GM04504 (cell line): ENCODE measurements at regions not wholly inside any gene's neighbourhood (a gene's known extent, or its start where the extent isn't known, plus 50 kb on each side); places are given as distances from the start of the nearest gene placed in this dataset.
"Not testable (repeated sequence)": the region's sequence is repeated elsewhere in the genome, so short reads cannot be mapped to it uniquely, and the experiment has no call there.

Experiments
- DNase-seq: peaks from one replicate; pipeline ENCODE4 v3.0.0-alpha.2; 2012; ENCODE audit warnings: low read depth

DNA sequence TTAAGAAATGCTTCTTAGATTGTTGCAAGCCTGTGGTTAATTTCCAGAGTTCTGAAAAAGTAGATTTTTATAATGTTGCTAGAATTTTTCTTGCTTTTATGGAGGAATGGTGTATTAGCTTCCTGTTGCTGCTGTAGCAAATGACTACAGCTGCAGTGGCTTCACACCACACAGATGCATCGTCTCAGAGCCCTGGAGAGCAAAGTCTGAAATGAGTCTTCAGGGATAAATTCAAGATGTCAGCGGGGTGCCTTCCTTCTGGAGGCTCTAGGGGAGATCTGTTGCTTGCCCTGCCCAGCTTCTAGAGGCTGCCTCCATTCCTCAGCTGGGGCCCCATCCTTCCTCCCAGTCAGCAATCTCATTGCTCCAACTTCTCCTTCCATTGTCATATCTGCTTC lies 187.8 kb downstream of the ZNF516 start:
- DNase-seq, result no peak

DNA sequence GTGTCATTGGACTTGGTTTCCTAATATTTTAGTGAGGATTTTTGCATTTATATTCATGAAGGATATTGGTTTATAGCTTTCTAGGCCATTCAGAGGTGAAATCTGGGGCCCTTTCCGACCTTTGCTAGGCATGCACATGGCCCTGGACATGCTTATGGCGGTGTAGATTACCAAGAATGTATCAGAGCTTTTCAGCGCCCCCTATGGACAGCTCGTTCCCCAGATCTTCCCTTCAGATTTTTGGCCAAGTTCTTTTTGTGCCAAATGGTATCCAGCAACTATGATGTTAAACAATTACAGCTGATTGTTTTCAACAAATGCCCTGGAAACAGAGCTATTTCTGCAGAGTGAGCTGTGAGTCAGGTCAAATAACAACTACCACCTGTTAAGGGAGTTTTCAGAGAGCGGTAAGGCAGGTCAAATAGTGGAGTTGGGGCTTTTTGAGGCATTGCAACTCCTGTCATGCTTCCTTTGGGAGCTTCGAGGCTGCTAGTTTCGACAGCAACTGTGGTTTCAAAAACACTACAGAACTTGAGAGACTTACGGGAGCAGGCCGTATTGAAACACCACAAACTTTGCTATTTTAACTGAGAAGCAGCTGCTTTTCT lies 188.3 kb downstream of the ZNF516 start:
- DNase-seq, result no peak

DNA sequence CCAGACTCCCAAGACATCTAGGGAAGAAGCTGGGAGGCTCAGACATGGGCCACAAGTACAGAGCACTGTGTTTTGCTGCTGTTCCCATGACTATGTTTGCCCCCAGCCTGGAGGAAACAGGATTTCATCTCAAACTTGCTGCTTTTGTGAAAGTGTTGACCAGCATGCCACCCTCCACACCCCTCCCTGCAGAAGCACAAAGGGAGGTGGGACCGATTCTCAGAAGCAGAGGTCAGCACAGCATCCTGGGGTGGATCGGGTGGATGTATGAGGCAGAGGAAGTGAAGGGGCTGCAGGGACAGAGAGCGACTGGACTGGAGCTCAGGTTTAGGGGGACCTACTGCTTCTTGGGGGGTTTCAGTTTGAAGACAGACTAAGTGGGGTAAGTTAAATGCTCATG lies 209.2 kb downstream of the ZNF516 start:
- DNase-seq, result no peak

DNA sequence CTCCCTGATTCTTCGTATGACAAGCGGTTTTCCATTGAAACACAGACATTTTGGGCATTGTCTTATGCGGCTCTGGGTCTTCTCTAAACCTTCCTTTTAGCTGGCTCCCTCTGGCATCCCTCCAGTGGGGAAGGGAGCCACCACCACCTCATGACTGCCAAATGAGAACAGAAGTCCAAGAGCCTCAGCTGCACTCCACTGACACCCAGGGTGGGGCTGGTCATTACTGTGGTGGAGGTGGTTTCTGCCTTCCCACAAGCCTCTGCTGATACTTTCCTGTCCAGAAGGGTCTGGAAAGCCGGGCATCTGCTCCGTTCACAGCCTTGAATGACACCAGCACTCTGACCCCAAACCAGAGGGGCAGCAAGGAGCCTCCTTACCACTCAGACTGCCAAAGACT lies 213.5 kb downstream of the ZNF516 start:
- DNase-seq, result no peak

DNA sequence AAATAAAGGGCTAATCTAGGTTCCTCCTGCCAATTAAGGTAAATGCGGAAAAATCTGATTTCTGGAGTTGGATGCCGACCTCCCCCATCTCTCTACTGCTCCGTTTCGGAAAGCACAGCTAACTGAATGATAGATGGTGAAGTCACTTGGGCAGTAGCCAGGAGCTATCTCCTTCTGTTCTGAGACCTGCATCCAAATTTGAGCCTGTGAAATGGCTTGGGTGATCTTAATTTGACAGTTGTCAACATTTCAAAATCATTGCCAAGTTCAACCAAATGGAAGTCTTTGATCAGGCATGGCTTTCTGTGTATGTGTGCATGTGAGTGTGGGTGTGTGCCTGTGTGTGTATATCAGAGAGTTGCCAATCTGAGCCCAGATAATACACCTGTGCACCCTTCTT lies 217.2 kb downstream of the ZNF516 start:
- no peak for DNase-seq

DNA sequence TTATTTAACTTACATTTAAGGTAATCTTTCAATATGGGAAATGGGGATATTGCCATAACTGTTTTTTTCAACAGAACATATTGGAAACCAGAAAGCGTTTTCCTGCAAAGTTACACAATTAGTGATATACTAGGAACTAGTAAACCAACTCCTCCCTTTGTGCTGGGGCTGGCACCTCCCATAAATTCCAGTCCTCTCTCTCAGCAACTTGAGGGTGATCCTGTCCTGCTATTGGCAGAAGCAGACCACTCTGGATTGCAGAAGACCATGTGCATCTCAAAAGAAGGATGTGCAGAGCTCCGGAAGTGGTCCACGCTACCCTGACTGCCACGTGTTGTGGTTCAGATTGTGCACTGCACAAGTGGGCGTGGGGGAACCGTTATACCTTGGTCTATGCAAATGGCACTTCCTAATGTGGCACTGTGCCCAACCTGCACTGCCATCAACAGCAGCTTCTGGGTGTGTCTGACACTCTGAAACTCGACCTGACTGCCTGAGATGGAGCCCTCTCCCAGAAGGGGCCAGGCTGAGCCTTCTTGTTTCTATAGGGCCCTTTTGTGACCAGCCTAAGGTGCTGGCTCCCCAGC lies 219.2 kb downstream of the ZNF516 start:
- DNase-seq, result no peak

DNA sequence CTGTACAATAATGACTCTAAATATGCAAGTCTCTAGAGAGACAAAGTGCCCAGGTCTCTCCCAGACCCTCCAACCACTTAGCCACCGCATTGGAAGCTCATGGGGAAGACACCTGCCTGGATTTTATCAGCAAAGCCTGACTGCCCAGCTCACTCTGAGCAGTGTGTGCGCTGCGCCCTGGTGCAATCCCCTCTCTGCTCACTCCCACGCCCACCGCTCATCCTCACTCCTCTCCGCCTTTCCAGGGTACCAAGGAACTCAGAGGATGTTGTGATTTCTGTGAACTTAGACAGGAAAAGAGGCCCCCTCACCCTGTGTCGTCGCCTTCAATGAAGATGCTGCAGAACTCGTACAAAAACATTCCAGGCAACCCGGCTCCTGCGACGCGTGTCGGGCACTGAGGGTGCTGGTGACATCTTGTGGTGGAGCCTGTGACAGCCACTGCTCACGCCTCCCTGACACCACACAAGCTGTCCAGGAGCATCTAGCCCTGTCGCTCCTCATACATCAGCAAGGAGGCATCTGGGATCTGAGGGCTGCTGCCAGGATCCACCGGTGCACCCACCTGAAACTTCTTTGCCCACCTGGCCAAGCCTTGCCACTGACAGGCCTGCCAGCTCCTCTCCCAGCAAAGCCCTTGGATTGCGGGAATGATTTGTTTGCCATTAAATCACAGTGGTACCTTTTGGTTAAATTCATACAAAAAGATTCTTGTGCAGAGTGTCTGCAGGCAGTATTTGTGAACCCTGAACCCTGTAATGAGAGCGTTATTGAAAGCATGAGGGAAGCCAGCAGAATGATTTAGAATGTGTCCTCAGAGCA lies 220.4 kb downstream of the ZNF516 start:
- DNase-seq, result no peak

DNA sequence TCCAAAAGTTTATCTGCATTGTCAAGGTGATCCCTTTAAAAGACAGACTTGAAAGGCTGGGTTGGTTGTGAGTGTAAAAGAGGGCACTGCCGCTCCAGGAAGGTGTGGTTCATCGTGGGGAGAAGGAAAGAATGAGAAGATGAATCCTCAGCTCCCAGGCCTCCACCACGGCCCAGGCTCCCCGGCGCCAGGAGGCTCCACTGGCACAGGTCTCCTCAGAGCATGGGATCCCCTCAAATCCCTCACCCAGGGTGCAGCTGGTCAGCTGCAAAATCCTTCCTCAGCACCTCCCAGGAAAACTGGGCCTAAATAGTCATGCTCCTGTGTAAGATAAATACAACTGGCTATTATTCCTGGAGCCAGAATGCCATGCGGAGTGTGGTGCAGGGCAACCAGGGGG lies 221.1 kb downstream of the ZNF516 start:
- no peak for DNase-seq

DNA sequence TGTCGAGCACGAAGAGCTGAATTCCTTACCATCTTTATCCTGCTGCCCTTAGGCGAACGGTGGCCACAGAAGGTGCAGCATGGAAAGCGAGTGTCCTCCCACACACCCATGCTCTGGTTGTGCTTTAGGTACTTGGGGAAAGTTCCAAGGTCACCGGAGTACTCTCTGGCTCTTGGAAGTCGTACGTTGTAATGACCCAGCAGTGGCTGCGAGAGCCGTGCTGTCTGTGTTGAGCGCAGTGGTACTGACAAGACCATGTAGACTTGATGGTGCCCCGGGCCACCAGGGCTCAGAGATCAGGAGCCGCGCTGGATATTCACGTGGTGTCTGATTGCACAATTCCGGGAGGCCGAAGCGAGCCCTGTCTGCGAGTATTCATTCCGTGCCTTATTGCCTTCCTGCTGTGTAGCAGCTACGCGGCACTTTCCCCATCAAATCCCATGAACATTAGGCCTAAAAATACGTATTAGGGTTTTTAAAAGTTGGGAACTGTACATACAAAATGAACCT lies 222.0 kb downstream of the ZNF516 start:
- no peak for DNase-seq

DNA sequence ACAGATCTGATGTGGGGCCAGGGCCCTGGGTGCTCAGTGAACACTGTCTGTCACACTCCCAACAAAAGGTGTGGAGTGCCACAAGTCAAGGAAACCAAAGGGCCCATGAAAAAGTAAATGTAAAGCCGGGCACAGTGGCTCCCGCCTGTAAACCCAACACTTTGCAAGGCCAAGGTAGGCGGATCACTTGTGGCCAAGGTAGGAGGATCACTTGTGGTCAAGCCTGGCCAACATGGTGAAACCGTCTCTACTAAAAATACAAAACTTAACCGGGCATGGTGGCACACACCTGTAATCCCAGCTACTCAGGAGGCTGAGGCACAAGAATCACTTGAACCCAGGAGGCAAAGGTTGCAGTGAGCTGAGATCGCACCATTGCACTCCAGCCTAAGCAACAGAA lies 227.6 kb downstream of the ZNF516 start:
- DNase-seq, result not testable (repeated sequence)

DNA sequence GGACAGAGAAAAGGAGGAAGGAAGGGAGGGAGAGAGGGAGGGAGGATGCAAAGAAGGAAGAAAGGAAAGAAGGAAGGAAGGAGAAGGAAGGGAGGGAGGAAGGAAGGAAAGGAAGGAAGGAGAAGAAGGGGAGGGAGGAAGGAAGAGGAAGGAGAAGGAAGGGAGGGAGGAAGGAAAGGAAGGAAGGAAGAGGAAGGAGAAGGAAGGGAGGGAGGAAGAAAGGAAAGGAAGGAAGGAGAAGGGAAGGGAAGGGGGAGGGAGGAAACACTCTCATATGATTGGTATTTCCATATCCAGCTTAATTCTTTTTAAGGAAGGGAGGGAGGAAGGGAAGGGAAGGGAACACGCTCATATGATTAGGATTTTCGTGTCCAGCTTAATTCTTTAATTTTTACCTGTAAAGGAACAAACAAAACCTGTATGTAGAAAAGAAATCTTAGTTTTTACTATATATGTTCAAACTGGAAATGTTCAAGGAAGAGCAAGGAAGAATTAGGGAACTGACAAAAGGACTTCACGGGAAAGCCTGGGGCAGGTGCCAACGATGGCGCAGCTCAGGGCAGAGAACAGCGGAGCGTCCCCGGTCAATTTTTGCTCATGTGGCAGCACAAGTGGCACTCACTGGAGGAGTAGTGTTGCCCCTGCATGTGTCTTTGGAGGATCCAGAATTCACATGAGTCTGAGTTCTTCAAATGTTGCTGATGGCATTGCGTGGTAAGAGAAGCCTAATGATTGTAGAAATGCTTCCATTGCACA lies 228.6 kb downstream of the ZNF516 start:
- DNase-seq, result no peak

DNA sequence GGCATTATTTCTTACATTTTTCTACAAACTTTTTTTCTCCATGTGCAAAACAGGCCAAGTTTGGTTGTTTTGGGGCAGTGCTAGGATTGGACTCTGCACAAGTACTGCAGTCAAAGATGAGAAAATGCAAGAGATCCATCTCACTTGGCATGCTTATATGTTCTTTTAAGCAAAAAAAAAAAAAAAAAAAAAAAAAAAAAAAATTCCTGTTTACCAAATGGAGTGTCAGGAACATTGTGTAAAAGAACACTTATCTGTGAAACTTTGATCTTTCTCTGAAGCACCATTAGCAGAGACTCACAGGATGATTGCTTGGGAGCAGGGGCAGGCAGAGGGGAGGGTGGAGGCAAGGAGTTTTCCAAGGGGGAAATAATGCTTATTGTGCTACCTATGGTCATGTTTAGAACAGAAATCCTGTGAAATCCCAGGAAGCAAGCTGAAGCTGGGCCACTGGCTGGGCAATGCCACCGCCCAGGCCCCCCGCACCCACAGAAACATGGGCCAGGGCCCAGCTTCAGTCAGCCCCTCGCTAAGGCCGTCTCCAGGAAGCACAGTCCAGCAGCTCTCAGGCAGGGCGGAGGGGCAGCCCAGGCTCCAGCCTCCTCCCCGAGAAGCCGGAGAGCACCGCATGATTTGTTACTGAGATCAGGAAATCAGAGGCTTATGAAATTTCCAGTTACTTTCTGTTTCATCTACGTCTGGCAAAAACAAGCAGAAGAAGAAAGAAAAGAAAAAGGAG lies 229.4 kb downstream of the ZNF516 start:
- peak; percentile 24 for DNase-seq

DNA sequence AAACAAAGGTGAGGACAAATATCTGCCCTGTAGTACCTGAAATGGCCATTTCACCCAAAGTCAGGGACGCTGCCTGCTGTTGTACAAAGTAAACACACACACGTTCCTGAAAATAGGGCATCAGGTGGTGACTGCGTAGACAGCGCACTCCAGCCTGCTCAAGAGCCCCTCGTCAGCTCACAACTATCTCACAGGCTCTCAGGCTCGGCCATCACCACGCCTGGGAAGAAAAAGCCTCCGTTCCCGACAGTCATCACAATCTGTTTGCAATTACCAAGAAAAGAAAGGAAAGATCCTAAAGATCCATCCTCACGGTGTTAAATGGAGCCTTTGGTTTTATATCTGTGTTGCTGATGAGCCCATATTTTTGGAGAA lies 230.2 kb downstream of the ZNF516 start:
- no peak for DNase-seq

DNA sequence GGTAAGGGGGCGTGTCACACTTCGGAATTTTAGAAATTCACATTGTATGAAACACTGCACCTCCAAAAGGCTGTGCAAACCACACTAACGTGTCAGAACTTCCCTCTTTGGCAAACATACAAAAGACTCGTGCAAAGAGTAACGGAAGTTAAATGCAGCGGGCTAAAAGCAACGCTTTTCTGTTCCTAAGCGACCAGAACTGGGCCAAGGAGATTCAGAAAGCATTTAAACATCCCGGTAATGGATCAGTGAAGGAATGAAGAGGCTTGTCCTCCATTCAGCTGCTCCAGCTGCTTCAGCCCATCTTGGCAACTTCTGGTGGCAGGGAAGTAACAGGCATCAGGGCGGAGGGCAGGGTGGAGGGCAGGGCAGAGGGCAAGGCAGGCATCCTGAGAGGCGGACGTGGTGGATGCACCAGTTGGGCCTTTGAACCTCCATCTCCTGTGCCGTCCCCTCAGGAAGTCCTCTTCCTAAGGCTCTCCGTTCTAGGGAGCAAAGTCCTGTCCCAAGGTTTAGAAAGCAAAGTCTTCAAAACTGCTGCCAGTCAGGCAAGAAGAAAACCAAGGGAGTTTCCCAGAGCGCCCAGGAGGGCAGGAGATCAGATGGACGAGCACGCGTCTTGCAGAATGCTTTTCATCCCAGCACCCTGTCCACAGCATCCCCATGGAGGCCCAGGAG lies 230.7 kb downstream of the ZNF516 start:
- no peak for DNase-seq

DNA sequence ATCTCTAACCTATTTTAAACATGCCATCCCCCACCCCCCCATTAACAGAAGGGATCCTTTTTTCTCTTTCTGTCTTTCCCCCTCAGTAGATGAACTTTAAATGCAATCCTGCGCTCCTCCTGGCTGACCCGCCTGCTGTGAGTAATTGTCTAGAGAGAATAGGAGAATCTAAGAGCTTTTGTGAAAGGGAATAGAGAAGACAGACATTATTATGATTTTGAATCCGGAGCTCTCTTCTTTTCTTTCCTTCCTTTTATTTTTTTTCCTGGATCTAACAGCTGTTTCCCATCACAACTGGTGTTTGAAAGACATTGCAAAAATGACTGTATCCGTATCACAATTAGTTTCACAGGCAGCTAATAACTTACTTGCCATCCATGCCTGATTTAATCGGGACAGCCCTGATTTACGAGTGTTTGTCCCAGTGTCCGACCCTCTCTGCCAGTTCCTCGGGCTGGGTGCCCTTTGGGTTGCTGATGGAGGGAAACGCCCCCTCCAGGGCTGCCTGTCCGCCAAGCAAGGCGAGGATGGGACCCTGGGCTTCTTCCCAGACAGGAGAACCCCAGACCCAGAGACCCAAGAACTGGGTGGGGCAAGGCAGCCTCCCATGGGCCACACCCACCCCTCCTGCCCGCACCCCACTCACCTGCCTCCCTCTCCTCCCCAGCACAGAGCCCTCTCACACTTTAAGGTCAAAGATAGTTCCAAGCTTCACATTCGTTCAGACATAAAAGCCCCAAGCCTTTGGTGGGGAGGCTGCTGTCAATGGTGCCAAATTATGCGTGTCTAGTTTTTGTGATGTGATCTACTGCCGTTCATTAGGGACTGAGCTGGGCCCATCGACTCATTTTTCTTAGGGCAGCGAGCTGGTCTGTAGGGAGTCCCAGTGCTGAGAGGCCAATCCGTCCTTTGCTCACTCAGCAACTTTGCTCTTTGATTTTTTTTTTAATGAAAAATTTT lies 231.7 kb downstream of the ZNF516 start:
- no peak for DNase-seq

DNA sequence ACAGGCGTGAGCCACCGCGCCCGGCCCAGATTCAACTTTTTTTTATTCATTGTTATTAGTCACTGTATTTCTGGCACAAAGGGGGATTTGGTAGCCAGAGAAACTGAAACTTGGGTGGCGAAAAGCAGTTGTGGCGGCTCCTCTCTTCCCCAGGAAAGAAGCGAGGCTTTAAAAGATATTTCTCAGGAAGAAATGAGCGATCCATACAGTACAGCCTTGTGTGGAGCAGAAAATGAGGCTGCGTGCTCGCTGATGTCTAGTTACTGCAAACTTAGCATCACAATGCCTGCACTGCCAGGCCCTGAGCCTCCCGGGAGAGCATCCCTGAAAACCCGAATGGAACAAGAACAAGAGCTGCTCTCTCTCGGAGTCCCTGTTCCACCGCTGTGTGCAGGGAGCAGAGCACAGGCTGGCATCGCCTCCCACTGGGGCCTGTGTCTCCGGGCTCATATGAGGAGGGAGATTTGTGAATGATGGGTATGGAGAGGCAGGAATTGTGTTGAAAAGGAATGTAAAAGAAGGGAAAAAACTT lies 234.0 kb downstream of the ZNF516 start:
- DNase-seq, result no peak

DNA sequence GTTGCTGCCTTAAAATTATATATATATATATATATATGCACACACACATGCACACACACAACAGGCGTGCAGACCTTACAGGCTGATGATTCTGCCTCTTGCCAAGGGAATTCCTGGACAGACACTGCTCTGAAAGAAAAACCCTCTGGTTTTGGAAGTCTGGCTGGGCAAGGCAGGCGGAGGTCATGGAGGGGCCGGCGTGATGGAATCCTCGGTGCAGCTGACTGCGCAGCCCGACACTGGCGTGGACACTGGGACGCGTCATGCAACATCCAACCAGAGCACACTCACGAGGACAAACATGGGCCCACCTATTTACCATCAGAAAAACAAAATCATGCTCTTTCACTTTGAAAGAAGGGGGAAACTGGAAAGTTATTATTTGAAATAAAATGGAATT lies 235.3 kb downstream of the ZNF516 start:
- DNase-seq, result no peak

DNA sequence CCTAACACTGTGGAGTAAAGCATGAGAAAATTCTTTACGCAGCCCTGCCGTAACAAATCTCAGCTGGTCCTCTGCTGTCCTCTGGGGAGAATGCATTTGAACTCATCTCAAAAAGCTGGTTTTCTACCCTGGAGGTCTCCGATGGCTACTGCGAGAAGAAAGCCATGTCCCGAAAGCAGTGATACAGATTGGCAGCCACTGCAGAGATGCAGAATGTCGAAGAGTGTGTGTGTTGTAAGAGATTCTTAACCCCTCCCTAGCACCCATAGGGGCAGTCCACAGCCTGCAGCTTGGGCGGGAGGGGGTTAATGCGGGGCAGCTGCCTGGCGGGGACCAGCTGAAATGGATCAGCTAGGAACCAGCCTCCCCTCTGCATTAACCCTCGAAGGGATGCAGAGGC lies 235.9 kb downstream of the ZNF516 start:
- DNase-seq, result no peak

DNA sequence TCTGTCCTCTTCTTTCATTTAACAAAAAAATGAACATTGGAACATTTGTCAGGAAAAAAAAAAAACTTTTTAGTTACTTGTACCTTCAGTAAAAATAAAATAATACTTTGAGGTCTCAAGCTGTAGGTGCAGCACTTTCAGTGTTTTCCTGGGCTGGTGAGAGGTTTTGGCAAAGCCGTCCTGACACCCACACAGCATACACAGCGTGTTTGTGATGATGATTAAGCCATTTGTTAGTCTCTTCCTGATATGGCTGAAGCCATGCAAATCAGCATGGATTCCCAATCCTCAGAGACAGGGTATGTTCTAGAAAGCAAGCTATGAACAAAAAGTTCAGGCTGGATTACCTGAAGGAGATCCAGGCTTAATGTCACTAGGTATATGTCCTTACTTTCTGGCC lies 236.8 kb downstream of the ZNF516 start:
- DNase-seq, result no peak
